ENCODE measurements at regions not wholly inside any gene's neighbourhood (a gene's known extent, or its start where the extent isn't known, plus 50 kb on each side); places are given as distances from the start of the nearest gene placed in this dataset.

DNA sequence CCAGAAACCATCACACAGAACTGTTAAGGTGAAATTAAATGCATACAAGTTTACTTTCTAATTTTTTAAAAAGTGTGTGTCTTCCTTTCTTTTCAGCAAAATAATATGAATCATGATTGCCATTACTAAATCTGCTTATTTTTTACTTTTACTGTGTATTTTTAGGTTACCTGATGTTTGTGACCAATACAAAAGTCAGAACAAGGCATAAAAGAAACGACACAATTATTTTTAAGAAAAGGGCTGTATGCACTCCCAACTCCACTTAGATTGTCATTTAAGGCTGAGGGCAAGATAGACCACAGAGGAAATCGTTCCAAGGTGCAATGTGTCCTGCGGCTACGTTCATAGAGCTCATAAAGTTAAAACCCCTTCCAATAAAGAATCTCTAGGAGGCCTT, 797.0 kb downstream of the TDRD15 start:
- no peak for TF ChIP-seq POLR2AphosphoS5 (IDR thresholded peaks at IDR 0.05; ENCODE audit: low read depth, low read length)
- no peak for TF ChIP-seq CTCF (IDR thresholded peaks at IDR 0.05 in 2 of 3, conservative IDR thresholded peaks at IDR 0.05 in 1 of 3; ENCODE audit: borderline replicate concordance in 1 of 3, insufficient read depth in 1 of 3, low read depth in 2 of 3, low read length in 2 of 3)
- TF ChIP-seq EGR1 (IDR thresholded peaks at IDR 0.05; ENCODE audit: low read depth): no peak
- no peak for TF ChIP-seq SRF (IDR thresholded peaks at IDR 0.05; ENCODE audit: low read depth)
- TF ChIP-seq, protein P1, sequence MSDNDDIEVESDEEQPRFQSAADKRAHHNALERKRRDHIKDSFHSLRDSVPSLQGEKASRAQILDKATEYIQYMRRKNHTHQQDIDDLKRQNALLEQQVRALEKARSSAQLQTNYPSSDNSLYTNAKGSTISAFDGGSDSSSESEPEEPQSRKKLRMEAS (IDR thresholded peaks at IDR 0.05): no peak
- no peak for TF ChIP-seq POLR2A (IDR thresholded peaks at IDR 0.05; ENCODE audit: borderline replicate concordance, extremely low read depth, insufficient read depth, insufficient read length)
- no peak for TF ChIP-seq EZH2 (IDR thresholded peaks at IDR 0.05)
- no peak for TF ChIP-seq SIN3A (IDR thresholded peaks at IDR 0.05; ENCODE audit: low read depth)
- no peak for TF ChIP-seq EZH2phosphoT487 (IDR thresholded peaks at IDR 0.05; ENCODE audit: borderline replicate concordance)
- TF ChIP-seq CEBPB (IDR thresholded peaks at IDR 0.05; ENCODE audit: low read depth): no peak
- no peak for TF ChIP-seq ZFX (IDR thresholded peaks at IDR 0.05)
- no peak for TF ChIP-seq JUND (IDR thresholded peaks at IDR 0.05)
- TF ChIP-seq, protein P2, sequence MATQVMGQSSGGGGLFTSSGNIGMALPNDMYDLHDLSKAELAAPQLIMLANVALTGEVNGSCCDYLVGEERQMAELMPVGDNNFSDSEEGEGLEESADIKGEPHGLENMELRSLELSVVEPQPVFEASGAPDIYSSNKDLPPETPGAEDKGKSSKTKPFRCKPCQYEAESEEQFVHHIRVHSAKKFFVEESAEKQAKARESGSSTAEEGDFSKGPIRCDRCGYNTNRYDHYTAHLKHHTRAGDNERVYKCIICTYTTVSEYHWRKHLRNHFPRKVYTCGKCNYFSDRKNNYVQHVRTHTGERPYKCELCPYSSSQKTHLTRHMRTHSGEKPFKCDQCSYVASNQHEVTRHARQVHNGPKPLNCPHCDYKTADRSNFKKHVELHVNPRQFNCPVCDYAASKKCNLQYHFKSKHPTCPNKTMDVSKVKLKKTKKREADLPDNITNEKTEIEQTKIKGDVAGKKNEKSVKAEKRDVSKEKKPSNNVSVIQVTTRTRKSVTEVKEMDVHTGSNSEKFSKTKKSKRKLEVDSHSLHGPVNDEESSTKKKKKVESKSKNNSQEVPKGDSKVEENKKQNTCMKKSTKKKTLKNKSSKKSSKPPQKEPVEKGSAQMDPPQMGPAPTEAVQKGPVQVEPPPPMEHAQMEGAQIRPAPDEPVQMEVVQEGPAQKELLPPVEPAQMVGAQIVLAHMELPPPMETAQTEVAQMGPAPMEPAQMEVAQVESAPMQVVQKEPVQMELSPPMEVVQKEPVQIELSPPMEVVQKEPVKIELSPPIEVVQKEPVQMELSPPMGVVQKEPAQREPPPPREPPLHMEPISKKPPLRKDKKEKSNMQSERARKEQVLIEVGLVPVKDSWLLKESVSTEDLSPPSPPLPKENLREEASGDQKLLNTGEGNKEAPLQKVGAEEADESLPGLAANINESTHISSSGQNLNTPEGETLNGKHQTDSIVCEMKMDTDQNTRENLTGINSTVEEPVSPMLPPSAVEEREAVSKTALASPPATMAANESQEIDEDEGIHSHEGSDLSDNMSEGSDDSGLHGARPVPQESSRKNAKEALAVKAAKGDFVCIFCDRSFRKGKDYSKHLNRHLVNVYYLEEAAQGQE (IDR thresholded peaks at IDR 0.05; ENCODE audit: low read depth): no peak
